Muscle layer of colon (tissue), 2 donors: ENCODE measurements at regions not wholly inside any gene's neighbourhood (a gene's known extent, or its start where the extent isn't known, plus 50 kb on each side); places are given as distances from the start of the nearest gene placed in this dataset.

Experiments
- H3K27ac ChIP-seq: one replicate; pipeline ENCODE4 v1.7.0; 2013; ENCODE audit warnings: low read depth, mild to moderate bottlenecking, low read length, moderate library complexity
- H3K27me3 ChIP-seq, 2 donors: one replicate each; pipeline ENCODE4 v1.7.0; 2013; ENCODE audit warnings: low read length in 2 of 2, mild to moderate bottlenecking in 2 of 2; ENCODE audit not compliant: insufficient read depth in 2 of 2, control insufficient read depth in 1 of 2
- H3K36me3 ChIP-seq: one replicate; pipeline ENCODE4 v1.7.0; 2013; ENCODE audit warnings: mild to moderate bottlenecking, low read length; ENCODE audit not compliant: insufficient read depth
- H3K4me1 ChIP-seq: one replicate; pipeline ENCODE4 v1.7.0; 2013; ENCODE audit warnings: mild to moderate bottlenecking, low read length; ENCODE audit not compliant: insufficient read depth
- H3K4me3 ChIP-seq, 2 donors: one replicate each; pipeline ENCODE4 v1.7.0; 2013; ENCODE audit warnings: low read length in 2 of 2, low read depth in 1 of 2, mild to moderate bottlenecking in 1 of 2, moderate library complexity in 1 of 2
- H3K9ac ChIP-seq: one replicate; pipeline ENCODE4 v1.7.0; 2013; ENCODE audit warnings: low read length
- H3K9me3 ChIP-seq: one replicate; pipeline ENCODE4 v1.7.0; 2013; ENCODE audit warnings: mild to moderate bottlenecking, low read length
- donor health status: abdominal sarcoma.
- donor health status: Adenocarcinoma of cecum.

- H3K9me3 ChIP-seq: no peaks in the 10 kb centered on the region
- no peaks in the 10 kb centered on the region for H3K27me3 ChIP-seq
- H3K36me3 ChIP-seq: no peaks in the 10 kb centered on the region
- H3K27ac ChIP-seq: no peak overlapping the region
- H3K9ac ChIP-seq: no peak overlapping the region
- H3K4me1 ChIP-seq: peaks cover 16% of the 10 kb centered on the region
- H3K4me3 ChIP-seq: no peak overlapping the region
These were observed 78.8 kb upstream of the UBL3 start for GRCh38 chr13:29929062-29929847.

- Histone ChIP-seq H3K36me3 (no peaks in the 10 kb centered on the region), H3K9me3 (no peaks in the 10 kb centered on the region), H3K4me3 (no peak overlapping the region), H3K27me3 (no peaks in the 10 kb centered on the region), H3K9ac (no peak overlapping the region), H3K27ac (no peak overlapping the region), H3K4me1 (peaks cover 33% of the 10 kb centered on the region)
These were observed 75.7 kb upstream of the UBL3 start for GRCh38 chr13:29926098-29926476.

- no peaks in the 10 kb centered on the region for H3K27me3 ChIP-seq
- H3K4me1 ChIP-seq: peaks cover 33% of the 10 kb centered on the region
- no peaks in the 10 kb centered on the region for H3K36me3 ChIP-seq
- no peaks in the 10 kb centered on the region for H3K9me3 ChIP-seq
- no peak overlapping the region for H3K9ac ChIP-seq
- no peak overlapping the region for H3K27ac ChIP-seq
- no peak overlapping the region for H3K4me3 ChIP-seq
These were observed 75.2 kb upstream of the UBL3 start for GRCh38 chr13:29925457-29926097.

GRCh38 chr13:29924482-29925350, 74.3 kb upstream of the UBL3 start:
- Histone ChIP-seq H3K9ac (no peak overlapping the region), H3K4me1 (peaks cover 33% of the 10 kb centered on the region), H3K4me3 (peak overlapping the region in 1 of 2 donors; percentile 21)

GRCh38 chr13:29923554-29924481, 73.4 kb upstream of the UBL3 start:
- Histone ChIP-seq H3K36me3 (no peaks in the 10 kb centered on the region), H3K9me3 (no peaks in the 10 kb centered on the region), H3K4me3 (peak overlapping the region in 1 of 2 donors; percentile 21), H3K9ac (no peak overlapping the region), H3K27ac (peak overlapping the region; percentile 74), H3K27me3 (no peaks in the 10 kb centered on the region), H3K4me1 (peaks cover 33% of the 10 kb centered on the region)

More at GRCh38 chr13:29924482-29925350, 74.3 kb upstream of the UBL3 start:
- peak overlapping the region; percentile 74 for H3K27ac ChIP-seq
- H3K27me3 ChIP-seq: no peaks in the 10 kb centered on the region
- no peaks in the 10 kb centered on the region for H3K36me3 ChIP-seq
- no peaks in the 10 kb centered on the region for H3K9me3 ChIP-seq

- no peaks in the 10 kb centered on the region for H3K27me3 ChIP-seq
- no peaks in the 10 kb centered on the region for H3K36me3 ChIP-seq
- no peaks in the 10 kb centered on the region for H3K9me3 ChIP-seq
- no peak overlapping the region for H3K9ac ChIP-seq
- H3K4me3 ChIP-seq: no peak overlapping the region
- H3K4me1 ChIP-seq: peaks cover 33% of the 10 kb centered on the region
- H3K27ac ChIP-seq: peak overlapping the region; percentile 21
These were observed 72.5 kb upstream of the UBL3 start for GRCh38 chr13:29922896-29923295.

- H3K27me3 ChIP-seq: no peaks in the 10 kb centered on the region
- H3K9ac ChIP-seq: no peak overlapping the region
- H3K36me3 ChIP-seq: no peaks in the 10 kb centered on the region
- no peaks in the 10 kb centered on the region for H3K9me3 ChIP-seq
- peaks cover 33% of the 10 kb centered on the region for H3K4me1 ChIP-seq
- no peak overlapping the region for H3K4me3 ChIP-seq
- no peak overlapping the region for H3K27ac ChIP-seq
These were observed 71.9 kb upstream of the UBL3 start for GRCh38 chr13:29922281-29922821.

- Histone ChIP-seq H3K27me3 (no peaks in the 10 kb centered on the region), H3K4me1 (peaks cover 33% of the 10 kb centered on the region), H3K4me3 (no peak overlapping the region), H3K27ac (no peak overlapping the region), H3K9me3 (no peaks in the 10 kb centered on the region), H3K9ac (no peak overlapping the region), H3K36me3 (no peaks in the 10 kb centered on the region)
These were observed 71.1 kb upstream of the UBL3 start for GRCh38 chr13:29921542-29921941.

- no peak overlapping the region for H3K27ac ChIP-seq
- H3K36me3 ChIP-seq: no peaks in the 10 kb centered on the region
- H3K9me3 ChIP-seq: no peaks in the 10 kb centered on the region
- peaks cover 26% of the 10 kb centered on the region for H3K4me1 ChIP-seq
- H3K4me3 ChIP-seq: no peak overlapping the region
- no peaks in the 10 kb centered on the region for H3K27me3 ChIP-seq
- H3K9ac ChIP-seq: no peak overlapping the region
These were observed 69.7 kb upstream of the UBL3 start for GRCh38 chr13:29920025-29920643.

GRCh38 chr13:29918845-29919244, 68.4 kb upstream of the UBL3 start:
- Histone ChIP-seq H3K4me3 (no peak overlapping the region), H3K4me1 (peaks cover 13% of the 10 kb centered on the region), H3K27me3 (no peaks in the 10 kb centered on the region), H3K9me3 (no peaks in the 10 kb centered on the region), H3K9ac (no peak overlapping the region), H3K27ac (no peak overlapping the region), H3K36me3 (no peaks in the 10 kb centered on the region)
